Occipital lobe (tissue), 1 donor: ENCODE measurements at regions not wholly inside any gene's neighbourhood (a gene's known extent, or its start where the extent isn't known, plus 50 kb on each side); places are given as distances from the start of the nearest gene placed in this dataset.

ENCODE experiments used
- DNase-seq: peaks from one replicate; lab custom pipeline; 2025; lab: John Stamatoyannopoulos, UW

DNA sequence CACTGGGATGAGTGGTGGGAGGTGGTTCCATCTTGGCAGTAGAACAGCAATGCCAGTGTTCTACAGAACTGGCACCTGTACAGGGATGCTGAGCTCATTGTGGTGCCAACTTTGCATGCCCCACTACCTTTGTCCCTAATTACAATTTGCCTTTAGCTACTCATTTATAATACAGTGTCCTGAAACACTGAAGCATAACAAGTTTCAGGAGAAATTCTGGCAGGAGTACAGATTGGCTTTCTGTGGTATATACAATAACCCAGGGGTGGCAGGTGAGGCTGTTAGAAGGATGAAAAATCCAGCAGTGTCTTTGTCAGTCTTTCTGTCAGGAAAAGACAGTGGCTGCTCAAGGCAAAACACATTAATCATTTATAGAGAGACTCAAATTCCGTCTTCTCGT is 240.3 kb downstream of the FAM76B start:
- no peak for DNase-seq

DNA sequence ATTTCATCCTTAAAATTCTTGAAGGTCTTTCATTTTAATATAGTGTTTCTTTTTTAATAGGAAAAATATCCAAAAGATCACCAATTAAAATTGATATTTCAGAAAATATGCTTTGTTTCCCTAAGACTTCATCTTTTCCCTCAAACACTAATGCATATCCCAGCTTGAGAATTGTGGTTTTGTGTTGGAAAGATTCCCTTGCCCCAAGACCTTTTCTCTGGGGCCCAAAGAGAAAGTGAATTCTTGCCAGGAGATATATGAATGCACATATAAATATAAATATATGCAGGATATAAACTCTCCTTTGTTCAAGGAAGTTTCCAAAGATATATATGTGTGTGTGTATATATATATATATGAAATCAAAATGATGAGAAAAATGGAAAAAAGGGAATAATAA is 241.2 kb downstream of the FAM76B start:
- DNase-seq = no peak

DNA sequence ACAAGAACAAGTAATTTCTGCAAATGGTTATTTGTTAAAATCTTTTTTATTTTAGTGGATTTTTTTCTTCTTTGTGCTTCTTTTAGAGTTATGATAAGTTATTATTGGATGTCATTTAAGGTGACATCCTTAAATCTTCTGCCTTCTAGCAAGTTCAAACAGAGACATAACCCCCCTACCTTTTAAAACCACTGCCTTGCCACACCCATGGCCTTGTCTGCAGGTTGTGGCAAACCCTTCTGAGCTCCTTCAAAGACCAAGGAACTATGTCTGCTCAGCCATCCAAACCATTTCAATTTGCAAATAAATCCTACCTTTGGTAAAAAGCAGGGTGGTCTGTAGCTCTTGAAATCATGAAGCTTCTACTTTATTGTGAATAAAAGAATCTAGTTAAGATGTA is 241.6 kb downstream of the FAM76B start:
- DNase-seq = no peak

DNA sequence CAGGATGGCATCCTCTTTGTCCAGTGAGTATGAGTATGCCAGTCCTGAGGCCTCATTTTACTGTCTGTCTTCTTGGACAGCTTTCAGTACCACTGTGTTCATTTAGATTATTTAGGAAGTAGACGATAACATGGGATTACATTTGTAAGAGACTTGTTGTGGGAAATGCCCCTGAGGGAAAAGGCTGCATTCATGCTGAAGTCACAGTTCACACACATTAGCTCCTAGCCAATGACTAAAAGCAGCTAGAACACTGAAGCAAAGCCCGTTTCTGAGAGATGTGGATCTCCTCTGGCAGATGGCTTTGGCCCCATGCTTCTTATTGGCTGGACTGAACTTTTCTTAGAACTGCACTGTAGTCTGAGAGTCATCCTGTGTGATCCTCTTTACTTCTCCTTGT is 242.4 kb downstream of the FAM76B start:
- DNase-seq = no peak

DNA sequence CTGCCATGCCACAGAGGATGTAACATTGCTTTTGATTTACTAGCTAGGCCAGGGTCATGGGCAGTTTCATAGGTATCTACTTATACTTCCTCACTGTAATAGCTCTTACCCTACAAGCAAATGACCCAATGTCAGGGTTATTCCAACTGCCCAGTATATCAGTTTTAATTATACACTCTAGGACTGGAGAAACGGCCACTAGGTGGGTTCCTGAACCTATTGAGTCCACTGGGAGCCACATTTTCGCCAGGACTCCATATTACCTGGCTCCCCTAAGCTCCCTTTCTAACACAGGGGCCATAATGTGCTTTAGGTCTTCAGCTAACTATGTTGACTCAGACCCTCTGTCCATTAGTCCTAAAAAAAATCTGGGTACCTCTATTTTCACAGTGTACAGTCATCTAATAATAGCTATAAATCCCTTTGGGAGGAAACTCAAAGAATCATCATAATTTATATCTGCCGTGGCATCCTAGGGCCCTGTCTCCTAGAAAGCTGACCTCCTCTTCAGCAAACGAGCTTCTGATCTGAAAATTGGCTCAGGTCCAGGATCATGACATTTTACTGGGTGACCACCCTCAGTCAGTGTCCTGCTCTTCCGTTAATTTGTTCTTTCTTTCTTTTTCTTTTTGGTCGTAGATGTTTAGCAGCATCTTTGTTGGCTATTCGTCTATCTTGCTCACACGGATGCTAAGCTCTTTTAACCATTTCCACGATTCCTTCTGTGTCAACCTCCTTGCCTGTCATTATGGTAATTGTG is 244.3 kb downstream of the FAM76B start:
- DNase-seq = no peak

DNA sequence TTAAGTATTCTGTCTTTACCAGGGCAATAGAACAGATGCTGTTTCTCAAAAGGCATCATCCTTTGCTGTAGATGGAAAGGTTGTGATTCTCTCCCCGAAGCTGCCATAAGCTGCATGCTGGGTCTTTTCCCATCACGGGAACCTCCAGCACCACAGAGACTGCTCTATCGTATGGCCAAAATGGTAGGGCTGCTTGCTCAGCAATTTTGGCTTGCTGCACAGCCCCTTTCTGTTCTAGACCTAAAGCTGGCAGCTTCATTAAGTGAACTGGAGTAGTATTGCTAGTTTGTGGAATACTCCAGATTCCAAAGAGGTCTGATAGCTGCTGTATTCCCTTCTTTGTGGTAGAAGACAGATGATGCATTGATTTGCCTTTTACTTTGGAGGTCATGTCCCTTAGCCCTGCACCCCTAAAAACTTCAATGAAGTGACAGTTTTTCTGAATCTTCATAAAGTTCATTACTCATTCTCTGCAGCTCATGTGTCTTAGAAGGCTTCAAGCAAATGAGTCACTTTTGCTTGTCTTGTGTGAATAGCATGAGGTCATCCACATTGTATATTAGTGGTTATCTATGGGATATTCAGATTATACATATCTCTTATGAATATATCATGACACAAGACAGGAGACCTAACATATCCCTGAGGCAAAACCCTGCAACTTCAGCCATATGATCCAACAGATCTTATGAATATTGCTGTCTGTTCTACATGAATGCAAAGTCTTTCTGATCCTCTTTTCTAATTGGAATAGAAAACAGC is 245.3 kb downstream of the FAM76B start:
- DNase-seq = no peak

DNA sequence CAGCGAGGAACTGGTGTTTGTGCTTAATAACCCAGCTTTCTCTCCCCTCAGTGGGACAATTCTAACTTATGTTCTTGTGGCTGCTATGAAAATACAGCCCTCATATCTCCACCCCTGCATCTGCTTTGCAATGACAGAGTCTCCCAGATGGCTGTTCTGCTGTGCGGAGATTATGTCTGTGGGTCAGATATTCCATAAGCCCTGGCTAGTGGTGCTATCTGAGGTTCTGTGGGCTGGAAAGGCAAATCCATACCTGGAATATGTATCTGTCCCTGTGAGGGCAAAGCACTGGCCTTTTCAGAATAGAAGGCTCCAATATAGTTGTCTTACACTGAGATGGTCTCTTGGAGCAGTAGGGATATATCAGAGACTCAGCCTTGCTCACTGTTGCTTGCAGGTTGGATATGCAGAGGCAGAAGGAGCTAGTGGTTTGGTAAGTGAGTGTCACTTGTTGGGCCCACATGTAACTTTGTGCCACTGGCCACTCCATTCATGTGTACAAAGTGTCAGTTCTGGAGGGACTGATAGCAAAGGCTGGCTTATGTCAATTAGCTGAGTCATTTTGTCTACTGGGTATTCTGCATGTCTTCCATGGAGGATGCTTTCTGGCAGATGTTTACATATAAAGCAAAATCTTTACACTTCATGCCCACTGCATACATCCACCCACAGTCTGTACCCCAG is 246.6 kb downstream of the FAM76B start:
- no peak for DNase-seq

DNA sequence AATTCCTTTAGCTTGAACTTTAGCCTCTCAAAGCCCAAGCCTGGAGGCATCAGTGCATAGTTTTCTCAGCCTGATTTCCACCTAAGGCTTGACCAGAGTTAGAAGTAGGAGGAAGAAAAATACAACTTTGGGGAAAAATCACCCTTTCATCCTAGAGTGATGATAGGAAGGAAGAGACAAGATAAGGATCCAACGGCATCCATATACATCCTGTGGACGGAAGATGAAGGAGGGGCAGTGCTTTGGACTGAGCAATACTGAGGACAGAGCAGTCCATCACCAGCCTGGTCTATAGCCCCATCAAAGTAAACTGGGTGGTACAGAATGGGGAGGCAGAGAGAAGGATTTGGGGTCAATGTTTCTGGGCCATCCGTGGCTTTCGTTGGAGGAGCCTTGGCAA is 247.9 kb downstream of the FAM76B start:
- DNase-seq = no peak

DNA sequence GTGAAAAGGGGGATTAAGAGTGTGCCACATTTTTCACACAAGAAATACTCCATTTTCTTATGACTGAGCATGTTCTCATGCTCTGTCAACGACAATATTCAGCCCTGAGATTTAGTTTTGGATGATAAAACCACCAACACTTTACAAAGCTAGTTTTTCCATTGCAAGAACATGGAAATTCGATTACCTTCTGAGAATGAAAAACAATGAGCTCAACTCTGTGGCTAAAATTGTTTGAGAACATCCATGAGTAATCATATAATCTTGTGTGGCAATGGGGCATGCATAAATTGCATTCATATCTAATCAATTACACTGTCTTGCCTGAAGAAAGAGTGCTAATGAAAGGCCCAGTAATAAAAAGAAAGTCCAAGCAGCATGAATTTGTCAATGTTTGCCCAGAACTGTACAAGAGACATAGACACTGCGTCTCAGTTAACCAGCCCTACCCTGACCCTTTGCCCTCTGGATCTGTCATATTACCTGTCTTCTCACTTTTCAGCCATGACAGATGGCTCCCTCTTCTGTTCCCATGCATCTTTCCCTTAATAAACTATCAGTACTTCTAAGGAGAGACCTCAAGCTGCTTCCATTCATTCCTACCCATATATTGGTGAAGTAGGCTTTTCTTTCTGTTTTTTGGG is 253.4 kb downstream of the FAM76B start:
- DNase-seq = no peak

DNA sequence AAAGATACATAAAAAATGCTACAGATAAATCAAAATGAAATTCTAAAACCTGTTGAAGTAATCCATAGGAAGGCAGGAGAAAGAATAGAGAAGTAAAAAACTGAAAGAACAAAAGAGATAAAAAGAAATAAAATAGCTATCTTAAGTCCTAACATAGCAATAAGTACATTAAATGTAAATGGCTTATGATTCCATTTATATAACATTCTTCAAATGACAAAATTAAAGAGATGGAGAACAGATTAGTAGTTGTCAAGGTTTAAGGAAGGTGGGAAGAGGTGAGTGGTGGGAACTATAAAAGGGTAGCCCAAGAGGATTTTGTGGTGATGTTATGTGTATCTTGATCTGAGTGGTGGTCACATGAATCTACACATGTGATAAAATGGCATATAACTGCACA is 254.8 kb downstream of the FAM76B start:
- DNase-seq = no peak

DNA sequence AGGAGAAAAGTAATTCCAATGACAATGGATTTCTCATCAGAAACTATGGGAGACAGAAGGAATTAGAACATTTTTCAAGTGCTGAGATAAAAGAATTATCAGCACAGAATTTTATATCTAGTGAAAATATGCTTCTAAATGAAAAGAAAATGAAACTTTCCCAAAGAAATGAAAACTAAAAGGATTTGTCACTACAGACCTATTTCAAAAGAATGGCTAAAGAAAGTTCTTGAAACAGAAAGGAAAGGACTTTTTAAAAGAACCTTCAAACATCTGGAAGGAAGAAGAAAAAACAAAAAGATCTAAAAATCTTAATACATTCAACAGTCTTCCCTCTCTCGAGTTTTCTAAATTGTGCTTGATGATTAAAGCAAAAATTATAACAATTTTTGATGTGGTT is 255.4 kb downstream of the FAM76B start:
- DNase-seq = no peak

DNA sequence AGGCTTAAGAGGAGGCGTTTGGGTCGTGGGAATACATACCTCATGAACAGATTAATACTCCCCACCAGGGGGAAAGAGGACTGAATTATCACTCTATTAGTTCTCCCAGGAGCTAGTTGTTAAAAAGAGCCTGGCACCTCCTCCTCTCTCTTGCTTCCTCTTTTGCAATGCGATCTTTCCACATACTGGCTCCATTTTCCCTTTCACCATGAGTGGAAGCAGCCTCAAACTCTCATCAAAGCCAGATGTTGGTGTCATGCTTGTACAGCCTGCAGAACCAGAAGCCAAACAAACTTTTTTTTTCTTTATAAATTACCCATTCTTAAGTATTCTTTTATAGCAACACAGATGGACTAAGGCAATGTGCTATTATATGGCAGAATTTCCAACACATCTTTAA is 258.5 kb downstream of the FAM76B start:
- DNase-seq = no peak

DNA sequence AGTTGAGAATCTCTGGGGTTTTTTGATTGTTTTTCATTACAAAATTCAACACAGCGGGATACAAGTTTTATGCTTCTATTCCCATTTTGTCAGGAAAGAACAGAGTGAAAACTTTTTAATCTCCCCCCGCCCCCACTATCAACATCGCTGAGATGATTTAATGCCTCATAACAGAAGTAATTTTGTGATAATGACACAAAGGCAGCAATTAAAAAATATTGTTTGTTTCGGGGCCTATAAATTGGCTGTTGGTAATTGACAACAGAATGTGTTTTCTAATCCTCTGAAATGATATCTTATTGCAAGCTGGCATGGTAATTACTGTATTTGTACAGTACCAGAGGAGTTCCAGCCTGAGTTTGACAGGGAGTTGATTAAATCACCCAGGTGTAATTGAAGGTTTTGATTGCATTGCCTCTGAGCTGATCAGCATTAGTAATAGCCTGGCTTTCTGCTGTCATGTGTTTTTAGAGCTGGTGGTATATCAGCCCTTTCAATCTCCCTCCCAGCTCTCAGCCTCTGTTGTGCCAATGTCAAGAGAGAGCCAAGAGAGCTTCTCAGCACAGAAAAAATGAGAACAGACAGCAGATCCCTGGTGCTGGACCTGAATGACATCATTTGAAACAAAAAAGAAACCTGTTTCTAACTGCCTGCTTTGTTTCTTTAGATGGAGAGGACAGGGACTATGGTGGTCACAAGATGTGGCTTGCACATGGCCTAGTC is 265.1 kb downstream of the FAM76B start:
- DNase-seq = no peak

DNA sequence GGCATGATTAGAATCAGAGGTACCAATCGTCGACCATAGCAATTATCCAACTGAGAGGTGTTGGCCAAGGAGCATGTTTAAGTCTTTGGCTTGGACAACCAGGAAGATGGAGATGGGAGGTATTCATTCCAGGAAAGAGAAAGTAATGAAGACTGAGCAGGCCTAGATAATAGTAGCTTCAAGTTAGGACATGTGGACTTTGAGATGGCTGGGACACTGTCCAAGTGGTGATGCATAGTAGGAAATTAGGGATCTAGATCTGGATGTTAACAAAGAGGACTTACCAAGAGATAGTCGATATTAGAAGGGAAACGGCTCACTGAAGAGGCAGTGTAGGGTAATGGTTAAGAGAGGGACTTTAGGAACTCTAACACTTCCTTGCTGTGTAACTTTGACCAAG is 266.7 kb downstream of the FAM76B start:
- DNase-seq = no peak

DNA sequence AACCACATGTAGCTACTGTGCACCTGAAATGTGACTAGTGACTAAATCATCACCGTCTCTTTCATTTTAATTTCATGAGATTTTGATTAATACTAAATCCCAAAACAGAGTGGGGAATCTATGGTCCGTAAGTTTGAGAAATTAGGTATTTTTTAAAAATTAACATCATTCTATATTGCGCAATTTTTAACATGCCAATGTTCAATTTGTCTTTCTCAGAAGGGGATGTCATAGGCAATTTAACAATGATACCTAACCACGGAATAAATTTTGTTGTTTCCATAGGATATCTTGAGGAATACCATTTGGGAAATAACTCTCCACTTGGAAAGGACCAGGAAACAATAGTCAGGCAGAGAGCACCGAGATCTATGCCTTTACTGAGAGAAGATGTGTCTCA is 267.7 kb downstream of the FAM76B start:
- DNase-seq = no peak

DNA sequence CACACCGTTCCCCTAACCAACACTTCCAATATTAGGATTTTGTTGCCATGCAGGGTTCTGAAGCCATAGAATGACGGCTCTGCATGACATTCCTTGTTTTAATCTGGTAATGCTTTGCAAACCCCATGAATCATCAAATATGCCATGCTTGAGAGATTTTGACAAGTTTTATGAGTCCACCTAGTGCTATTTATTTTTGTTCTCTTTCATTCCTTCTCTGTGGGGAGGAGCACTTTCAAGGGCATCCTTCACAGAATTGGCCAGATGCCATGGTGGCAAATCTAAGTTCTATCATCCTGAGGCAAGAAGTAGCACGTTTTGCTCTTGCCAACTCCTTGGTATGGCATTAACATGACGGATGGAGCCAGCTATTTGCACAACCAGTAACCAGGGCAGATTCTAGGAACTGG is 268.4 kb downstream of the FAM76B start:
- DNase-seq = no peak

DNA sequence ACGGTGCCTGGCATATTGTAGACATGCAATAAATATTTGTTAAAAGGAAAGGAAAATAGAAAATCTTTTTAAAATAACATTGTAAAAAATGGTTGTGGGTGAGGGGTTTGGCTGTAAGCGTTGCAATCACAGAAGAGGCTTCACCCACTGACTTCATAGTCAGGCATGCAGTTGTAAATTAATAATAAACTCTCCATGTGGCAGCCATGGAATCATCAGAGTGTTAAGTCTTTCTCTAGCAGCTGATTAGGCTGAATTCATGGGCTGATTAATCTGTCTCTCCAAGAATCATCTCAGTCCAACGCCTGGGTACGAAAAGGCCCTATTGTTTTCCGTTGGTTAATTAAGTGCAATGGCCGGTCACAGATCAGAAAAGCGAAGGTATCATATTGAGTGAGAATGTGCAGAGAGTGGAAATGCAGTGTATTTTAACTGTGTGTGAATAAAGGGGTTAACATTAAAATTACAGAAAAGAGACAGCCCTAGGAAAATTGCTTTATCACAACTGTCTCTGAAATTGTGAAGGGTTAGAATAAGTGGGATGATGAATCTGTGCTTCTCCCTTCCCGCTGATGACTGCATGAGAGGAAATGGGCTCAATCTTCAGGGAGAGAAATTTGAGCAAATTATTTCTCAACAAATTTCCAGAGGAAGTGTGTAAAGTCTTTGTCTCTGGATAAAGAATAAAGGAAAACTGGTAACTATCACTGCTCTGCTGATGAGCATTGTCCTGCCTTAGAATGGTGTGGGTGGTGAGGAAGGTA is 269.0 kb downstream of the FAM76B start:
- no peak for DNase-seq

DNA sequence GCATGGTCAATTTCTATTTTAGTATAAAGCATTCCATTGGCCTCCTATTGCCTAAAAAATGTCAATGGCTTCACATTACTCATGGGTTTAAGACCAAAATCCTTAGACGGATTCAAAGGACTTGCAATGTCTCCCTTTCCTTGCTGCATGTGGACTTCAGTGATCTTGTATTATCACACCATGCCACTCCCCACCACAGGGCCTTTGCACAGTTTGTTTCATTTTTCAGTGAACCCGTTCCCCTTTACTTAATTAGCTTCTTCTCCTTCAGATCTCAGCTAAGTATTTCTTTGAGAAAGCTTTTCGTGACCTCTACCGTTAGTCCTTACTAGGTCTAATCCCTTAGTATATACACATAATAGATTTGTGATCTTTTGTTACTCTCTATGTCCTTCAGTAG is 269.7 kb downstream of the FAM76B start:
- no peak for DNase-seq

DNA sequence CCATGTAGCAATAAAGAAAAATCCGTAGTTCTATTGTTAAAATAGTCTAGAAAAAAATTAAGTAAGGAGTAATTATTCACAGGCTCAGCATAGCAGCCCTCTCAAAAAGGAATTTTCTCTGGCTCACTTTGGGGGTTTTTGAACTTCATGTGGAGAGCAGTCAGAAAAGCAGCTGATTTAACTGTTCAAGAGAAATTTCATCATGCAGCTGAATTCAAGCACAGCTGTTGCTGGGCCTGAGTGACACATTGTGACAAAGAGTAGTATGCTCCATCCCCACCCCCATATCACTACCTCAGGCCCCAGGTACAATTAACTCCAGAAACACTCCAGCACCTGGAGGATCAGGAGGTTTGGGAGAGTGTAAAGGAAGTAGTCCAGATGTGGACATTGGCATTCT is 272.1 kb downstream of the FAM76B start:
- no peak for DNase-seq

DNA sequence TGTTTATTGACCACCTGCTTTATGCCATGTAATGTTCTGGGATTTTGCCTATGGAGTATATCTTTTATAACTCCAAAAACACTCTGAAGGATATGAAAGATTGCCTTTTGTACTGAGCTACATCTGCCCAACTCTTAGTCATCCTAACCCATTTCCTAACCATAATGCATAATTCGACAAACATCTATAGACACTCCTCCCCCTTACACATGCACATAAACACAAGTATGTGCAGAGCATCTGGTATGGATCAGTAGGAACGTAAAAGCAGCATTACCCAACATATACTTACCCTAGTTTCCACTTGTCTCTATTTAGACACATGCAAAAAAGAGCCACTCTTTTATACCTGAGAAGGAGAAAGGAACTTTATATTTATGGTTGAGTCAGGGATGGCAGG is 272.8 kb downstream of the FAM76B start:
- no peak for DNase-seq

DNA sequence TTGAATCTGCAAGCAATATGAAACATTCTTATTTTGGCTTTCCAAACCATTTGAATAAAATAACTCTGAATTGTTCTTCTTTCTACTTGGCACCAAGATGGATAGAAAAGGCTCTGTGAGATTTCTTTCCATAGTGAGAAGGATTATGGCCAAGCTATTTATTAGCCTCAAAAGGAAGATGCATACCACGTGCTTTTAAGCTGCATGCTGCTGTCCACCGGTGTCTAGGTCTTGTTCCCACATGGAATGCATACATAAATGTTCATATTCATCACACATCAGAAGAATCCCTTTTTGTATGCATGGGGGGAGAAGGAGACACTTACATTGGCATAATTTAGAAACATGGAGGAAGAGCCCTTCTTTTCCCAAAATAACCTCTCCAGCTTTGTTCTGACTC is 273.4 kb downstream of the FAM76B start:
- DNase-seq = no peak
